ENCODE measurements at regions not wholly inside any gene's neighbourhood (a gene's known extent, or its start where the extent isn't known, plus 50 kb on each side); places are given as distances from the start of the nearest gene placed in this dataset.

- Histone ChIP-seq H3K27ac (ENCODE audit: low read length) (no peak overlapping the region), H3K27me3 (ENCODE audit: control insufficient read depth, insufficient read depth, low read length) (no peaks in the 10 kb centered on the region), H3K4me3 (ENCODE audit: low read length) (no peak overlapping the region), H3K36me3 (ENCODE audit: control insufficient read depth, insufficient read depth, low read length) (no peaks in the 10 kb centered on the region), H3K9me3 (ENCODE audit: control insufficient read depth, low read depth, low read length) (no peaks in the 10 kb centered on the region), H3K4me1 (ENCODE audit: control insufficient read depth, insufficient read depth, low read length) (peaks cover 5% of the 10 kb centered on the region)
- DNase-seq: no peak
- WGBS (ENCODE audit: insufficient coverage, low lambda C conversion rate): no CpG with 5 or more reads among the region's 10 CpGs
Observed at GRCh38 chr3:134087060-134087974, 57.6 kb upstream of the SLCO2A1 start.

- Histone ChIP-seq H3K4me1 (ENCODE audit: control insufficient read depth, insufficient read depth, low read length) (no peaks in the 10 kb centered on the region), H3K4me3 (ENCODE audit: low read length) (no peak overlapping the region), H3K27me3 (ENCODE audit: control insufficient read depth, insufficient read depth, low read length) (no peaks in the 10 kb centered on the region), H3K27ac (ENCODE audit: low read length) (no peak overlapping the region), H3K36me3 (ENCODE audit: control insufficient read depth, insufficient read depth, low read length) (no peaks in the 10 kb centered on the region), H3K9me3 (ENCODE audit: control insufficient read depth, low read depth, low read length) (no peaks in the 10 kb centered on the region)
- DNase-seq: no peak
- no CpG with 5 or more reads among the region's 6 CpGs for WGBS (ENCODE audit: insufficient coverage, low lambda C conversion rate)
Observed at GRCh38 chr3:134086616-134087015, 56.9 kb upstream of the SLCO2A1 start.

- Histone ChIP-seq H3K9me3 (ENCODE audit: control insufficient read depth, low read depth, low read length) (peaks cover 7% of the 10 kb centered on the region), H3K36me3 (ENCODE audit: control insufficient read depth, insufficient read depth, low read length) (no peaks in the 10 kb centered on the region), H3K4me3 (ENCODE audit: low read length) (no peak overlapping the region), H3K4me1 (ENCODE audit: control insufficient read depth, insufficient read depth, low read length) (no peaks in the 10 kb centered on the region), H3K27me3 (ENCODE audit: control insufficient read depth, insufficient read depth, low read length) (no peaks in the 10 kb centered on the region), H3K27ac (ENCODE audit: low read length) (no peak overlapping the region)
- no peak for DNase-seq
- no CpG with 5 or more reads among the region's 13 CpGs for WGBS (ENCODE audit: insufficient coverage, low lambda C conversion rate)
Observed at GRCh38 chr3:134085034-134085775, 55.5 kb upstream of the SLCO2A1 start.

GRCh38 chr3:134084242-134084950, 54.7 kb upstream of the SLCO2A1 start:
- no peaks in the 10 kb centered on the region for H3K36me3 ChIP-seq (ENCODE audit: control insufficient read depth, insufficient read depth, low read length)
- no CpG with 5 or more reads among the region's 2 CpGs for WGBS (ENCODE audit: insufficient coverage, low lambda C conversion rate)
- no peaks in the 10 kb centered on the region for H3K27me3 ChIP-seq (ENCODE audit: control insufficient read depth, insufficient read depth, low read length)
- H3K9me3 ChIP-seq (ENCODE audit: control insufficient read depth, low read depth, low read length): peaks cover 11% of the 10 kb centered on the region
- no peak overlapping the region for H3K4me3 ChIP-seq (ENCODE audit: low read length)
- no peaks in the 10 kb centered on the region for H3K4me1 ChIP-seq (ENCODE audit: control insufficient read depth, insufficient read depth, low read length)
- DNase-seq: no peak
- no peak overlapping the region for H3K27ac ChIP-seq (ENCODE audit: low read length)

- Histone ChIP-seq H3K9me3 (ENCODE audit: control insufficient read depth, low read depth, low read length) (peaks cover 11% of the 10 kb centered on the region), H3K27me3 (ENCODE audit: control insufficient read depth, insufficient read depth, low read length) (no peaks in the 10 kb centered on the region), H3K4me1 (ENCODE audit: control insufficient read depth, insufficient read depth, low read length) (no peaks in the 10 kb centered on the region), H3K36me3 (ENCODE audit: control insufficient read depth, insufficient read depth, low read length) (no peaks in the 10 kb centered on the region), H3K27ac (ENCODE audit: low read length) (no peak overlapping the region), H3K4me3 (ENCODE audit: low read length) (no peak overlapping the region)
- DNase-seq: no peak
- WGBS (ENCODE audit: insufficient coverage, low lambda C conversion rate): no CpG with 5 or more reads among the region's 3 CpGs
Observed at GRCh38 chr3:134083626-134084241, 54.0 kb upstream of the SLCO2A1 start.

GRCh38 chr3:134083008-134083407, 53.3 kb upstream of the SLCO2A1 start:
- no peak for DNase-seq
- Histone ChIP-seq H3K9me3 (ENCODE audit: control insufficient read depth, low read depth, low read length) (peaks cover 11% of the 10 kb centered on the region), H3K4me1 (ENCODE audit: control insufficient read depth, insufficient read depth, low read length) (no peaks in the 10 kb centered on the region), H3K27ac (ENCODE audit: low read length) (no peak overlapping the region), H3K36me3 (ENCODE audit: control insufficient read depth, insufficient read depth, low read length) (no peaks in the 10 kb centered on the region), H3K4me3 (ENCODE audit: low read length) (no peak overlapping the region), H3K27me3 (ENCODE audit: control insufficient read depth, insufficient read depth, low read length) (no peaks in the 10 kb centered on the region)
- WGBS (ENCODE audit: insufficient coverage, low lambda C conversion rate): 100% methylated on average over 1 of the region's 1 CpG

GRCh38 chr3:134082582-134082981, 52.9 kb upstream of the SLCO2A1 start:
- H3K27ac ChIP-seq (ENCODE audit: low read length): no peak overlapping the region
- H3K4me3 ChIP-seq (ENCODE audit: low read length): no peak overlapping the region
- H3K27me3 ChIP-seq (ENCODE audit: control insufficient read depth, insufficient read depth, low read length): no peaks in the 10 kb centered on the region
- H3K9me3 ChIP-seq (ENCODE audit: control insufficient read depth, low read depth, low read length): peaks cover 11% of the 10 kb centered on the region
- WGBS (ENCODE audit: insufficient coverage, low lambda C conversion rate): no CpG with 5 or more reads among the region's 2 CpGs
- no peaks in the 10 kb centered on the region for H3K4me1 ChIP-seq (ENCODE audit: control insufficient read depth, insufficient read depth, low read length)
- DNase-seq: no peak
- no peaks in the 10 kb centered on the region for H3K36me3 ChIP-seq (ENCODE audit: control insufficient read depth, insufficient read depth, low read length)

GRCh38 chr3:134081211-134081610, 51.5 kb upstream of the SLCO2A1 start:
- H3K27me3 ChIP-seq (ENCODE audit: control insufficient read depth, insufficient read depth, low read length): no peaks in the 10 kb centered on the region
- no peak for DNase-seq
- no CpG with 5 or more reads among the region's 3 CpGs for WGBS (ENCODE audit: insufficient coverage, low lambda C conversion rate)
- H3K9me3 ChIP-seq (ENCODE audit: control insufficient read depth, low read depth, low read length): peaks cover 11% of the 10 kb centered on the region
- H3K4me1 ChIP-seq (ENCODE audit: control insufficient read depth, insufficient read depth, low read length): no peaks in the 10 kb centered on the region
- H3K36me3 ChIP-seq (ENCODE audit: control insufficient read depth, insufficient read depth, low read length): no peaks in the 10 kb centered on the region
- no peak overlapping the region for H3K4me3 ChIP-seq (ENCODE audit: low read length)
- H3K27ac ChIP-seq (ENCODE audit: low read length): no peak overlapping the region

GRCh38 chr3:134080761-134081160, 51.0 kb upstream of the SLCO2A1 start:
- Histone ChIP-seq H3K4me3 (ENCODE audit: low read length) (no peak overlapping the region), H3K27me3 (ENCODE audit: control insufficient read depth, insufficient read depth, low read length) (no peaks in the 10 kb centered on the region), H3K36me3 (ENCODE audit: control insufficient read depth, insufficient read depth, low read length) (no peaks in the 10 kb centered on the region), H3K4me1 (ENCODE audit: control insufficient read depth, insufficient read depth, low read length) (no peaks in the 10 kb centered on the region), H3K27ac (ENCODE audit: low read length) (no peak overlapping the region), H3K9me3 (ENCODE audit: control insufficient read depth, low read depth, low read length) (peaks cover 11% of the 10 kb centered on the region)
- no peak for DNase-seq

- no peak overlapping the region for H3K4me3 ChIP-seq (ENCODE audit: low read length)
- H3K27me3 ChIP-seq (ENCODE audit: control insufficient read depth, insufficient read depth, low read length): no peaks in the 10 kb centered on the region
- H3K4me1 ChIP-seq (ENCODE audit: control insufficient read depth, insufficient read depth, low read length): no peaks in the 10 kb centered on the region
- peaks cover 11% of the 10 kb centered on the region for H3K9me3 ChIP-seq (ENCODE audit: control insufficient read depth, low read depth, low read length)
- H3K36me3 ChIP-seq (ENCODE audit: control insufficient read depth, insufficient read depth, low read length): no peaks in the 10 kb centered on the region
- DNase-seq: no peak
- no peak overlapping the region for H3K27ac ChIP-seq (ENCODE audit: low read length)
Observed at GRCh38 chr3:134079761-134080160, 50.0 kb upstream of the SLCO2A1 start.

Data from large intestine (tissue), 3 donors.